ENCODE measurements at regions not wholly inside any gene's neighbourhood (a gene's known extent, or its start where the extent isn't known, plus 50 kb on each side); places are given as distances from the start of the nearest gene placed in this dataset.
"Not testable (repeated sequence)": the region's sequence is repeated elsewhere in the genome, so short reads cannot be mapped to it uniquely, and the experiment has no call there.

- not testable (repeated sequence) for DNase-seq (ENCODE audit: low read depth)
Observed at GRCh38 chr10:95137990-95138625, 55.9 kb upstream of the ACSM6 start.

- no peak for DNase-seq (ENCODE audit: low read depth)
Observed at GRCh38 chr10:95134490-95134889, 59.5 kb upstream of the ACSM6 start.

- DNase-seq (ENCODE audit: low read depth) = no peak
Observed at GRCh38 chr10:95133997-95134396, 60.0 kb upstream of the ACSM6 start.

GRCh38 chr10:95133016-95133752, 60.9 kb upstream of the ACSM6 start:
- peak; percentile 69 for DNase-seq (ENCODE audit: low read depth)

GRCh38 chr10:95130429-95130828, 61.1 kb upstream of the CYP2C8 start:
- not testable (repeated sequence) for DNase-seq (ENCODE audit: low read depth)

- DNase-seq (ENCODE audit: low read depth) = no peak
Observed at GRCh38 chr10:95125582-95125981, 56.3 kb upstream of the CYP2C8 start.

GRCh38 chr10:95122736-95123135, 53.4 kb upstream of the CYP2C8 start:
- DNase-seq (ENCODE audit: low read depth) = no peak

- DNase-seq (ENCODE audit: low read depth) = no peak
Observed at GRCh38 chr10:95121904-95122303, 52.6 kb upstream of the CYP2C8 start.

Data from CMK (cell line).